ENCODE measurements at regions not wholly inside any gene's neighbourhood (a gene's known extent, or its start where the extent isn't known, plus 50 kb on each side); places are given as distances from the start of the nearest gene placed in this dataset.

- peaks cover 10% of the 10 kb centered on the region for H3K4me1 ChIP-seq (ENCODE audit: insufficient read depth, low read length)
- no peak for DNase-seq (ENCODE audit: insufficient read length, low spot score, missing footprints)
- no peak overlapping the region for H3K4me3 ChIP-seq (ENCODE audit: insufficient read depth, low read length)
- H3K27ac ChIP-seq (ENCODE audit: low read depth, low read length), result no peak overlapping the region
- no peaks in the 10 kb centered on the region for H3K79me2 ChIP-seq (ENCODE audit: insufficient read depth, low read length)
- no peaks in the 10 kb centered on the region for H3K9me3 ChIP-seq (ENCODE audit: low read depth, low read length)
- no peaks in the 10 kb centered on the region for H4K20me1 ChIP-seq (ENCODE audit: insufficient read depth, low read length)
- TF ChIP-seq CTCF (IDR thresholded peaks at IDR 0.05; ENCODE audit: extremely low read depth, low read depth, low read length), result no peak
- H3K4me2 ChIP-seq (ENCODE audit: insufficient read depth, low read length), result no peak overlapping the region
- H2AFZ ChIP-seq (ENCODE audit: low read length), result no peak overlapping the region
- H3K27me3 ChIP-seq (ENCODE audit: insufficient read depth, low read length), result no peaks in the 10 kb centered on the region
- H3K36me3 ChIP-seq (ENCODE audit: insufficient read depth, low read length), result no peaks in the 10 kb centered on the region
Observed at GRCh38 chr13:33956346-33956745, 138.4 kb downstream of the RFC3 start.

- Histone ChIP-seq H2AFZ (ENCODE audit: low read length) (no peak overlapping the region), H3K27me3 (ENCODE audit: insufficient read depth, low read length) (no peaks in the 10 kb centered on the region), H3K9me3 (ENCODE audit: low read depth, low read length) (no peaks in the 10 kb centered on the region), H3K4me2 (ENCODE audit: insufficient read depth, low read length) (no peak overlapping the region), H3K4me1 (ENCODE audit: insufficient read depth, low read length) (peaks cover 10% of the 10 kb centered on the region), H3K27ac (ENCODE audit: low read depth, low read length) (no peak overlapping the region), H4K20me1 (ENCODE audit: insufficient read depth, low read length) (no peaks in the 10 kb centered on the region), H3K79me2 (ENCODE audit: insufficient read depth, low read length) (no peaks in the 10 kb centered on the region), H3K36me3 (ENCODE audit: insufficient read depth, low read length) (no peaks in the 10 kb centered on the region), H3K4me3 (ENCODE audit: insufficient read depth, low read length) (no peak overlapping the region)
- DNase-seq (ENCODE audit: insufficient read length, low spot score, missing footprints), result no peak
- TF ChIP-seq CTCF (IDR thresholded peaks at IDR 0.05; ENCODE audit: extremely low read depth, low read depth, low read length), result no peak
Observed at GRCh38 chr13:33957497-33957905, 139.6 kb downstream of the RFC3 start.

- Histone ChIP-seq H4K20me1 (ENCODE audit: insufficient read depth, low read length) (no peaks in the 10 kb centered on the region), H3K4me1 (ENCODE audit: insufficient read depth, low read length) (peaks cover 4% of the 10 kb centered on the region)
- TF ChIP-seq CTCF (IDR thresholded peaks at IDR 0.05; ENCODE audit: extremely low read depth, low read depth, low read length), result no peak
Observed at GRCh38 chr13:33958964-33959363, 141.0 kb downstream of the RFC3 start.

GRCh38 chr13:33963134-33963533 lies 145.2 kb downstream of the RFC3 start:
- Histone ChIP-seq H3K4me3 (ENCODE audit: insufficient read depth, low read length) (no peak overlapping the region), H2AFZ (ENCODE audit: low read length) (no peak overlapping the region), H3K4me2 (ENCODE audit: insufficient read depth, low read length) (no peak overlapping the region), H3K4me1 (ENCODE audit: insufficient read depth, low read length) (no peaks in the 10 kb centered on the region), H3K27me3 (ENCODE audit: insufficient read depth, low read length) (no peaks in the 10 kb centered on the region), H3K9me3 (ENCODE audit: low read depth, low read length) (no peaks in the 10 kb centered on the region), H3K36me3 (ENCODE audit: insufficient read depth, low read length) (no peaks in the 10 kb centered on the region), H3K79me2 (ENCODE audit: insufficient read depth, low read length) (no peaks in the 10 kb centered on the region), H3K27ac (ENCODE audit: low read depth, low read length) (no peak overlapping the region), H4K20me1 (ENCODE audit: insufficient read depth, low read length) (no peaks in the 10 kb centered on the region)
- no peak for DNase-seq (ENCODE audit: insufficient read length, low spot score, missing footprints)
- no peak for TF ChIP-seq CTCF (IDR thresholded peaks at IDR 0.05; ENCODE audit: extremely low read depth, low read depth, low read length)

More at GRCh38 chr13:33958964-33959363, 141.0 kb downstream of the RFC3 start:
- Histone ChIP-seq H3K4me3 (ENCODE audit: insufficient read depth, low read length) (no peak overlapping the region), H3K36me3 (ENCODE audit: insufficient read depth, low read length) (no peaks in the 10 kb centered on the region), H3K27ac (ENCODE audit: low read depth, low read length) (no peak overlapping the region), H2AFZ (ENCODE audit: low read length) (no peak overlapping the region), H3K27me3 (ENCODE audit: insufficient read depth, low read length) (no peaks in the 10 kb centered on the region), H3K9me3 (ENCODE audit: low read depth, low read length) (no peaks in the 10 kb centered on the region), H3K4me2 (ENCODE audit: insufficient read depth, low read length) (no peak overlapping the region), H3K79me2 (ENCODE audit: insufficient read depth, low read length) (no peaks in the 10 kb centered on the region)
- DNase-seq (ENCODE audit: insufficient read length, low spot score, missing footprints), result no peak
